Activated CD4-positive, alpha-beta memory T cell treated with anti-CD3 and anti-CD28 coated beads for 36 hours (primary cell): ENCODE measurements at regions not wholly inside any gene's neighbourhood (a gene's known extent, or its start where the extent isn't known, plus 50 kb on each side); places are given as distances from the start of the nearest gene placed in this dataset.
"Not testable (repeated sequence)": the region's sequence is repeated elsewhere in the genome, so short reads cannot be mapped to it uniquely, and the experiment has no call there.

Experiments used
- CTCF ChIA-PET: fragments of 350-600 bp; sonication (Branson Sonifier 250); formaldehyde crosslinking; loops from one replicate; lab custom pipeline; 2021; ENCODE audit warnings: antibody characterized with exemption, inconsistent platforms; lab: Charles Lee
- POLR2A ChIA-PET: fragments of 350-600 bp; sonication (Branson Sonifier 250); formaldehyde crosslinking; loops from one replicate; lab custom pipeline; 2021; ENCODE audit warnings: antibody characterized with exemption; lab: Charles Lee
- DNase-seq: peaks from one replicate; pipeline ENCODE4 v3.0.0-alpha.2; 2020
- H3K27ac Mint-ChIP-seq: one replicate; pipeline ENCODE4 v1.8.0; 2021; ENCODE audit warnings: mixed read lengths
- H3K27me3 Mint-ChIP-seq: one replicate; pipeline ENCODE4 v1.8.0; 2021; ENCODE audit warnings: mixed read lengths
- H3K36me3 Mint-ChIP-seq: one replicate; pipeline ENCODE4 v1.8.0; 2021; ENCODE audit warnings: mixed read lengths
- H3K4me1 Mint-ChIP-seq: one replicate; pipeline ENCODE4 v1.8.0; 2021; ENCODE audit warnings: low read depth, mixed read lengths
- H3K4me3 Mint-ChIP-seq: one replicate; pipeline ENCODE4 v1.8.0; 2021; ENCODE audit warnings: mild to moderate bottlenecking, mixed read lengths
- H3K9me3 Mint-ChIP-seq: one replicate; pipeline ENCODE4 v1.8.0; 2021; ENCODE audit warnings: mixed read lengths
- intact Hi-C: fragments of 100-400 bp; cut with micrococcal nuclease; formaldehyde crosslinking; loops from one replicate; pipeline ENCODE4 v1.15.1; 2023

DNA sequence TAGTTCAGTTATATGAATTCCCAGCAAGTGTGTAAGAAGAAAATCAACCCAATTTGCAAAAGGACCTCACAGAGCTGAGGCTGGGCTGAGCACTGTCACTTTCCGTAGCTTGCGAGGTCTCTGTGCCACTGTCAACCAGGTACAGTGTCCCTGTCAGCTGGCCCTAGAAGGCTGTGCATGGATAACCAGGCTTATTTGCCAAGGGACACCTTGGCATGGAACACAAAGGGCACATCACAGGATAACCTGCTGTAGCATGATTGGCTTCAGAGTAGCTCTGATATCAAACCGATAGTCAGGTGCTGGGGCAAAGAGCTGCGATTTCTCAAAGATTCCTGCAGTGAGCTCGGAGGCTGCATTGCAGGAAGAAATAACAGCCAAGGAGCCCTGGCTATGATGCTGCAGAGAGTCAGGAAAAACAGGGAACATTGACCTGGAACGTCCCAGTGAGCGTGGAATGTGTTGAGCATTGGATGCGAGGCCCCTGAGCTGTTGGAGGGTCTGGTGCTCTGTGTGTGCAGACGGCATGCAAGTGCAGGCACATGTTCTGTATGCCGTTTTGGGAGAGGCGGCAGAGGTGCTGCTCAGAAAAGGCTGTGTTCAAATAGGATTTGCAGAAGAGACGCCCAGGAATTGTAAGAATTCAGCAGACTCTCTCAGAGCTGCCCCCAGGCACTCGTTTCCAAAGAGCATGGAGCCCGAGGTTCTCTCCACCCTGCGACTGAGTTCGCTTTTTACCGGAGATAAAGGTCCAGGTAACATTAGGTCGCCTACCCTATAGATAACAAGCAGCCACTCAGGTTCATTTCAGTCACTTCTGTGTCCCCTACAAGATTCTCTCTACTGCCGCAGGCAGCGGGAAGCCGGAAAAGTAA is 213.5 kb upstream of the IRS2 start:
- CTCF ChIA-PET, result no interaction called here
- no peaks in the 10 kb centered on the region for H3K4me1 Mint-ChIP-seq
- H3K27me3 Mint-ChIP-seq, result no peaks in the 10 kb centered on the region
- no peak for DNase-seq
- no peaks in the 10 kb centered on the region for H3K9me3 Mint-ChIP-seq
- no peak overlapping the region for H3K4me3 Mint-ChIP-seq
- POLR2A ChIA-PET, result no interaction called here
- no peak overlapping the region for H3K27ac Mint-ChIP-seq
- H3K36me3 Mint-ChIP-seq, result no peaks in the 10 kb centered on the region
- intact Hi-C loops, result no loop called here

DNA sequence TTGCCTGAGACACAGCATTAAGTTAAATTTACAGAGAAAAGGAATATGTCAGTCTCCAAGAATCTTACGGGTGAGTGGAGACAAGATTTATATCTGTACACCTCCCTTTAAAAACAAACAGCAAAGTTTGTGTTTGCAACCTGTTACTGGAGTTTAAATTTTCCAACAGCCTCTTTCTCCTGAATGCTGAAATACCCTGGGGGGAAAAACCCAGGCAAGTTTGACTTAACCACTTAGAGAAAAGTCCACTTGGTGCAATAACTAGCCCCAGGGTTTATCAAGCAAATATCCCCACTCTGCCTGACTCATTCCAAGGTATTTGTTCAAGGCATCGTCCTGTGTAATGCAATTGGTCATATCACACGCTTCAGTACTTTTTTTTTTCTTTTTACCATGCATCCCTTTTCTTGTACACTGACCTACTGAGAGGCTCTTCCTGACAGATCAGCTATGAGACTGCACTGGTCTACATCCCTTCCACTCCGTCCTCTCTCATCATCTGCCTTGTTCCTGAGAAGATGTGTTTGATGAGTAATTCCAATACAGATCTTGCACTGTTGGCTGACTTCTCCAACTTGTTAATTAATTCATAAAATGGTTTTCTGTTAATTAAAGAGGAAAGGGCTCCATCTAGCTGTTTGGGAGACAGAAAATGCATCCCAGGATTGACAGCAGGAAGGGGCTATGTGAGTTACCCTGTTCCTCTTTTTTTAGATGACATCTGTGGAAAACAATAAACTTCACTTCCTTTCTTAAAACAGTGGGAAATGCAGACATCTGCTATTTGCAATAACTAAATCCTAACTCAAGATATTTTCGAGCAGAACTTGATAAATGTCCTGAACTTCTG is 212.5 kb upstream of the IRS2 start:
- no peak overlapping the region for H3K27ac Mint-ChIP-seq
- no peaks in the 10 kb centered on the region for H3K27me3 Mint-ChIP-seq
- H3K4me1 Mint-ChIP-seq, result no peaks in the 10 kb centered on the region
- H3K4me3 Mint-ChIP-seq, result no peak overlapping the region
- CTCF ChIA-PET, result no interaction called here
- DNase-seq, result no peak
- H3K9me3 Mint-ChIP-seq, result no peaks in the 10 kb centered on the region
- H3K36me3 Mint-ChIP-seq, result no peaks in the 10 kb centered on the region
- POLR2A ChIA-PET, result no interaction called here
- intact Hi-C loops, result no loop called here

DNA sequence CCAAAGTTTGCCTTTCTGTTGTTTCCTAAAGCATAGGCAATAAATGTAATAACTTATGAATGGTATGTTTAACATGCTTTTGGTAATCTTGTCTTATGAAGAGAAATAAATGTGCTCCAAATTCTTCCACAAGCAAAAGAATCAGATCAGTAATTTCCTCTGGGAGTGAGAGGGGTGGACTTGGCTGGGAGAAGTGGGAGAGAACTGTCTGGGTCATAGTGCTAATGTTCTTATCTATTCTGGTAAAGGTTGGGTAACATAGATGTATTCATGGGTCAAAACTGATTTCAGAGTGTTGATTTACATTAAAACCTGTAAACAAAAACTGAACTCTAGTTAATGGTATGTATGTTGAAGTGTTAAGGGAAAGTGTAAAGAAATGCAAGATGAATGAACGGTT is 211.7 kb upstream of the IRS2 start:
- Mint-ChIP-seq H3K4me1 (no peaks in the 10 kb centered on the region), H3K27ac (no peak overlapping the region), H3K36me3 (no peaks in the 10 kb centered on the region), H3K4me3 (no peak overlapping the region), H3K27me3 (no peaks in the 10 kb centered on the region), H3K9me3 (no peaks in the 10 kb centered on the region)
- DNase-seq, result no peak
- intact Hi-C loops, result no loop called here
- ChIA-PET CTCF (no interaction called here), POLR2A (no interaction called here)

DNA sequence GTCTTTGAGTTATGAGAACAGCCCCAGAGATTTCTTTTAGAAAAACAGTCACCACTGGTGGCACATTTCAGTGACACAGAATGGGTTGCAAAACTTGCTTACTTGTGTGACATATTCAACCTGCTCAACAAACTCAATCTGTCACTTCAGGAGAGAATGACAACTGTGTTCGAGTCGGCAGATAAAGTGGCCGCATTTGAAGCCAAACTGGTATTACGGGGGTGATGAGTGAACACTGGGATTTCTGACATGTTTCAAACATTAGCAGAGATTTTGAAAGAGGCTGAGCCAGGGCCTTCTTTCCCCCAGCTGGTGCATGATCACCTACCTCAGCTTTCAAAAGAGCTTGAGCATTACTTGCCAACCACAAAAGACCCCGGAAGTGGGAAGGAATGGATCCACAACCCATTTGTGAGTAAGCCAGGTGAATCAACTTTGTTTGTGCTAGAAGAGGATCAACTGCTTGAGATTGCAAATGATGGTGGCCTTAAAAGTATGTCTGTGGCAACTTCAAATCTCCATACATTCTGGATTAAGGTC is 210.7 kb upstream of the IRS2 start:
- H3K27me3 Mint-ChIP-seq, H3K4me3 Mint-ChIP-seq, POLR2A ChIA-PET, intact Hi-C loops, CTCF ChIA-PET, H3K9me3 Mint-ChIP-seq, H3K4me1 Mint-ChIP-seq, H3K27ac Mint-ChIP-seq, H3K36me3 Mint-ChIP-seq, DNase-seq: not testable (repeated sequence)

DNA sequence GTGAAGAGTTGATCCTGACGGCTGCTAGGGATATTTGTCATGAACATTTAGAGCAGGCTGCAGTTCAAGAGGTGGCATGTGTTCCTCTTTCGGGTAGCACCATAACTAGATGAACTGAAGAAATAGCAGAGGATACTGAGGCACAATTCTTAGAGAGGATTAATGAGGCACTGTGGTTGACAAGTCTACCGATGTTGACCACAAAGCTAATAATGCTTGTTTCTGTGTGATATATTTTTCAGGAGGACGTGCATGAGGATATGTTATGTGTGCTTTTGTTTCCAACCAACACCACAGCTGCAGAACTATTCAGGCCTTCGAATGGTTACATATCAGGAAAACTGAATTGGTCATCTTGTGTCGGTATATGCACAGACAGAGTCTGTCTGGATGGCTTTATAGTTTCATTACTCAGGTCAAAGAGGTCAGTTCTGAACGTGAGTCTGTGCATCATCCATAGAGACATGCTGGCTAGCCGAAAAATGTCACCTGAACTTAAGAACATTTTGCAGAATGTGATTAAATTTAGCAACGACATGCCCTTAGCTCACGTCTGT is 210.1 kb upstream of the IRS2 start:
- H3K27ac Mint-ChIP-seq, result no peak overlapping the region
- DNase-seq, result no peak
- H3K9me3 Mint-ChIP-seq, result no peaks in the 10 kb centered on the region
- CTCF ChIA-PET, result interaction anchor here (1.1 kb wide), 1 partner anchor 14 kb away, joined by 3 read pairs; no protein-coding TSS in a partner anchor
- H3K36me3 Mint-ChIP-seq, result no peaks in the 10 kb centered on the region
- no peaks in the 10 kb centered on the region for H3K27me3 Mint-ChIP-seq
- no peak overlapping the region for H3K4me3 Mint-ChIP-seq
- no peaks in the 10 kb centered on the region for H3K4me1 Mint-ChIP-seq
- intact Hi-C loops, result no loop called here
- POLR2A ChIA-PET, result no interaction called here

DNA sequence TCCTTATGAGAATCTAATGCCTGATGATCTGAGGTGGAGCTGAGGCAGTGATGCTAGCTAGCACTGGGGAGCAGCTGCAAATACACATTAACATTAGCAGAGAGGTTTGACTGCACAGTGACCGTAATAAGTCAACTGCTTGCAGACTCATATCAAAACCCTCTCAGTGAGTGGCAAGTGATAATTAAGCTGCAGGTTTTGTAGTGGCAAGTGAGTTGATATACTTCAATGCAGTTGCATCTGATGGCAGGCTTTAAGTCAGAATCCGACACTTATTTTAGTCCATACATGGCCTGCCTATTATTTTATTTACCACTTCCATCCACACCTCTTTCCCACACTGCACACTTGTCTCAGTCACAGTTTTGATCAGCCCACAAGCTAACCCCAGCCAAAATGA is 209.2 kb upstream of the IRS2 start:
- H3K4me1 Mint-ChIP-seq, result no peaks in the 10 kb centered on the region
- no peaks in the 10 kb centered on the region for H3K27me3 Mint-ChIP-seq
- no peak for DNase-seq
- no peak overlapping the region for H3K27ac Mint-ChIP-seq
- intact Hi-C loops, result no loop called here
- POLR2A ChIA-PET, result interaction anchor here (0.5 kb wide), 1 partner anchor 1453 kb away, joined by 4 read pairs; no protein-coding TSS in a partner anchor
- H3K4me3 Mint-ChIP-seq, result no peak overlapping the region
- no peaks in the 10 kb centered on the region for H3K9me3 Mint-ChIP-seq
- CTCF ChIA-PET, result interaction anchor here (0.8 to 1.1 kb wide), 2 partner anchors 15 to 20 kb away, joined by 3 read pairs; no protein-coding TSS in a partner anchor
- H3K36me3 Mint-ChIP-seq, result no peaks in the 10 kb centered on the region

DNA sequence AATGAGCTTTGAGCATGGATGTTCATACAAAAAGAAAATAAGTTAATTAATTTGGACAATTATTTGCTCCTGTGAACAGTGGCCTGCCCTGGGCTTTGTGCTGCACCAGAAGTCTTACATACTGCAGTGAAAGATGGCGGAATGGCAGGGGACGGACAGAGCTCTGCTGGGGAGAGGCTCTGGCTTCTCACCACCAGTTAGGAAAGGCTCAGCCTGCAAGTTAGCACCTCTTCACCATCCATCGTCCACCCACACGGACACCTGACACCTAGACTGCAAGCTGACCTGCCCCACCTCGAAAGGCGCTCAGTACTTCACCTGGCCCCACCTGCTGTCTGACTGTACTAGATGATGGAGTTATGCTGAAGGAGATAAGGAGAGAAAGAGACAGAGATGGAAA is 203.9 kb upstream of the IRS2 start:
- ChIA-PET CTCF (no interaction called here), POLR2A (interaction anchor here (0.6 kb wide), 1 partner anchor 1661 kb away, joined by 3 read pairs; no protein-coding TSS in a partner anchor)
- H3K27me3 Mint-ChIP-seq, result peaks cover 4% of the 10 kb centered on the region
- no peak overlapping the region for H3K4me3 Mint-ChIP-seq
- no peaks in the 10 kb centered on the region for H3K4me1 Mint-ChIP-seq
- no peak overlapping the region for H3K27ac Mint-ChIP-seq
- no peak for DNase-seq
- H3K9me3 Mint-ChIP-seq, result no peaks in the 10 kb centered on the region
- no peaks in the 10 kb centered on the region for H3K36me3 Mint-ChIP-seq
- intact Hi-C loops, result no loop called here

DNA sequence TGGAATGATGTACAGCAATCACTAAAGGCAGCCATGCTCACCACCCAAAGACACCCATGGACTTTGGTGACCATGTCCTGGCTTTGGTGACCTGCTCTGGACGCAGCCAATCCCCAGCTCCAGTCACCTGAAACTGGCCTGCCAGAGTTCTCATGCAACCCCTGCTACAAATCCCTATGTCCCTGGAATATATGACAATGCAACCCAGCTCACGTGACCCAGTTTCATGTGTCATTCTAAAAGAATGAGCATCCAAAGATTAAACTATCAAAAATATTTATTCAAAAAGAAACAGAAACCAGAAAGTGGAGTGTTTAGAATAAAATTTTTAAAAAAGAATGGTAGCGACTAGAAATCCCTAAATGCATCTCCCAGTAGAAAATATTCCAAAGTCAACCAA is 203.3 kb upstream of the IRS2 start:
- Mint-ChIP-seq H3K36me3 (no peaks in the 10 kb centered on the region), H3K27ac (no peak overlapping the region), H3K4me3 (no peak overlapping the region), H3K9me3 (no peaks in the 10 kb centered on the region), H3K4me1 (no peaks in the 10 kb centered on the region), H3K27me3 (peaks cover 4% of the 10 kb centered on the region)
- no peak for DNase-seq
- ChIA-PET POLR2A (interaction anchor here (0.6 kb wide), 1 partner anchor 1660 kb away, joined by 3 read pairs; no protein-coding TSS in a partner anchor), CTCF (no interaction called here)
- intact Hi-C loops, result no loop called here

DNA sequence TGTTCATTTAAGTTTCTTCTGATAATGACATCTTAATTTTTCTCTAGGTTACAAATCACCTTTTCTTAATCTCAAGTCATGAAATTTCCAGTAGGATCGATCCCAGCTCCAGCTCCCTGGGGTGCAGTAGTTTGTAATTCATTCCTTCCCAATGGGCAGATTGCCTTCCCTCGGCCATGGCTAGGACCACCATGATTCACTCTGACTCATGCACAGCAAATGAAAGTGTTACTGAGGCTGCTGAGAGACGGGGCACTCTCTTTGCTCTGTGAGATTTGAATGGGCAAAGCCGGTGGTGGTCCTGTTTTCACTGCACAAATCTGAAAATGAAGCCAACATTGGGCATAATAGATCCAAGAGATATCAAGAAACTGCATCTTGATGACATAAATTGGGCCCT is 202.8 kb upstream of the IRS2 start:
- H3K36me3 Mint-ChIP-seq, result no peaks in the 10 kb centered on the region
- no peak for DNase-seq
- no peaks in the 10 kb centered on the region for H3K4me1 Mint-ChIP-seq
- no peaks in the 10 kb centered on the region for H3K9me3 Mint-ChIP-seq
- peaks cover 6% of the 10 kb centered on the region for H3K27me3 Mint-ChIP-seq
- intact Hi-C loops, result no loop called here
- H3K27ac Mint-ChIP-seq, result no peak overlapping the region
- CTCF ChIA-PET, result no interaction called here
- POLR2A ChIA-PET, result no interaction called here
- H3K4me3 Mint-ChIP-seq, result no peak overlapping the region

DNA sequence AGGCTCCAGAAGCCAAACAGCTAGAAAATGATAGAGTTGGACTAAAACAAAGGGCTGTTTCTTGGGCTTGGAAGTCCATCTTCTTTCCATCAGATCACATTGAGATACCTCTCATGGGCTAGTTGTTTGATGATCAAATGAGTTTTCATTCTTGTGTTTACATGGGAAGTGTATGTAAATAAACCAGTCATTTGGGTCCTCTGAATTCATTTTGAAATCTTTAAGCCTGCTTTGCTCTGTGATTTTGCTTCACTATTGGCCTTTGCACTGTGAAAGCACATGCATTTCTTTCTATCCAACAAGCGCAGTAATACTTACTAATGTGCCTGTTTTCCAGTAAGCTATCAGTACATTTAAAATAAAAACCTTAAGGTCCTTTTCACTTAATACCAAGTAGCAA is 200.5 kb upstream of the IRS2 start:
- no peaks in the 10 kb centered on the region for H3K4me1 Mint-ChIP-seq
- H3K9me3 Mint-ChIP-seq, result no peaks in the 10 kb centered on the region
- H3K36me3 Mint-ChIP-seq, result no peaks in the 10 kb centered on the region
- intact Hi-C loops, result no loop called here
- ChIA-PET POLR2A (no interaction called here), CTCF (no interaction called here)
- no peak overlapping the region for H3K4me3 Mint-ChIP-seq
- peaks cover 9% of the 10 kb centered on the region for H3K27me3 Mint-ChIP-seq
- H3K27ac Mint-ChIP-seq, result no peak overlapping the region
- DNase-seq, result no peak

DNA sequence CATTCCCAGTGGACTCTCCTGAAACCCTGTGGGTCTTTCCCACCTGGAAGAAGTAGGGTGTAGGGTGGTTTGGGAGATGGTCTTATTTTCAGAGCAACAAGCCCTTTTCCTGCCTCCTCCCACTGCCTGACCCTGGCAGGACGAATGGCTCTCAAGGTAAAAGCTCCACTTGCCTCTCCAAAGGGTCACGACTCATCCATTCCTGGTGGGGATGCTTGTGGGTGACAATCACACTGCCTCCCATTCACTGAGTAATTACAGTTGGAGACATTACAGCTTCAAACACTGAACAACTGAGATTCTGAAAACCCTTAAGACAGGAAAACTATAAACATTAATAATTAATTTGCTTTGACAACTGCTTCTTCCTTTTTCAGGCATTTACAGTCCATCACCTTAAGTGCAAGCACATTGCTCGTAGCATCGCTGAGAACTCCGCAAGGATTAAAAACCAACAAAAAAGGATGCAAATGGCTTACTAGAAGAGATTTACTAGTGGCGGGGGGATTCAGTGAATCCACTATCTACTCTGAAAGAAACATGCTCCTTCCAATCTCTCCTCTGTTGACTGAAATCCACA is 199.6 kb upstream of the IRS2 start:
- POLR2A ChIA-PET, result no interaction called here
- CTCF ChIA-PET, result no interaction called here
- no peaks in the 10 kb centered on the region for H3K4me1 Mint-ChIP-seq
- H3K27me3 Mint-ChIP-seq, result peaks cover 9% of the 10 kb centered on the region
- DNase-seq, result no peak
- intact Hi-C loops, result no loop called here
- H3K27ac Mint-ChIP-seq, result no peak overlapping the region
- no peaks in the 10 kb centered on the region for H3K36me3 Mint-ChIP-seq
- no peaks in the 10 kb centered on the region for H3K9me3 Mint-ChIP-seq
- no peak overlapping the region for H3K4me3 Mint-ChIP-seq

DNA sequence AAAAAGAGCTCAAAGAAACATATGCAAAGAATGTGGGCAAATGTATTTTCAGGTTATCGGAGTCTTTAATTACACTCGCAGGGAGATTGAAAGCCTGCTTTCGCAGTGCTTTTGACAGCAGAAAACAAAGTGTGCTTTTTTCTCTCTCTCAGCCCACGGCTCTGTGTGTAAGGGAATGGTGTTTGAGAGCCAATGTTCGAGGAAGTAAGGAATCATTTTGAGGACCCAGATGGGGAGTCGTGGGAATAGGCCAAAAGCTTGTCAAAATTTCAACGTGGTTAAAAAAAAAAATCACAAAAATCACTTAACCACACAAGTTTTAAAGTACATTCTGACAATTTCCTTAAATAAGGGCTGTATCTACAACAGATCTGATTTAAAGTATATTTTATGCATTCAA is 197.1 kb upstream of the IRS2 start:
- Mint-ChIP-seq H3K4me1 (no peaks in the 10 kb centered on the region), H3K9me3 (no peaks in the 10 kb centered on the region), H3K4me3 (no peak overlapping the region), H3K27ac (no peak overlapping the region), H3K36me3 (no peaks in the 10 kb centered on the region), H3K27me3 (peaks cover 8% of the 10 kb centered on the region)
- CTCF ChIA-PET, result no interaction called here
- POLR2A ChIA-PET, result no interaction called here
- DNase-seq, result no peak
- intact Hi-C loops, result no loop called here
